ENCODE measurements at regions not wholly inside any gene's neighbourhood (a gene's known extent, or its start where the extent isn't known, plus 50 kb on each side); places are given as distances from the start of the nearest gene placed in this dataset.

DNA sequence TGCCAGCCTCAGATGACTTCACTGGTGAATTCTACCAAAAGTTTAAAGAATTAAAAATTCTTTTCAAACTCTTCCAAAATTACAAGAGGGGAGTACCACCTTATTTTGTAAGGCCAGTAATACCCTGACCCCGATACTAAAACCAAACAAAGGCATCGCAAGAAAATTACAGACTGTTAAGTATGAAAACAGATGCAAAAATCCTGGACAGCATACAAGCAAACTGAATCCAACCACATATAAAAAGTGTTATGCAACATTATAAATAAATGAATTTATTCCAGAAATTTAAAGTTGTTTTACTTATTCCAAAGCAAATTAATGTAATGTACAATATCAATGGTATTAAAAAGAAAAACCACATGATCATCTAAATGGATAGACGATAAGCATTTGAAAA is 873.6 kb upstream of the GJE1 start:
- H3K4me3 Mint-ChIP-seq (ENCODE audit: unreplicated experiment): no peak overlapping the region
- H3K27ac Mint-ChIP-seq (ENCODE audit: unreplicated experiment): no peak overlapping the region
- H3K9me3 Mint-ChIP-seq (ENCODE audit: unreplicated experiment): peaks cover 7% of the 10 kb centered on the region
- TF ChIP-seq, protein P1, sequence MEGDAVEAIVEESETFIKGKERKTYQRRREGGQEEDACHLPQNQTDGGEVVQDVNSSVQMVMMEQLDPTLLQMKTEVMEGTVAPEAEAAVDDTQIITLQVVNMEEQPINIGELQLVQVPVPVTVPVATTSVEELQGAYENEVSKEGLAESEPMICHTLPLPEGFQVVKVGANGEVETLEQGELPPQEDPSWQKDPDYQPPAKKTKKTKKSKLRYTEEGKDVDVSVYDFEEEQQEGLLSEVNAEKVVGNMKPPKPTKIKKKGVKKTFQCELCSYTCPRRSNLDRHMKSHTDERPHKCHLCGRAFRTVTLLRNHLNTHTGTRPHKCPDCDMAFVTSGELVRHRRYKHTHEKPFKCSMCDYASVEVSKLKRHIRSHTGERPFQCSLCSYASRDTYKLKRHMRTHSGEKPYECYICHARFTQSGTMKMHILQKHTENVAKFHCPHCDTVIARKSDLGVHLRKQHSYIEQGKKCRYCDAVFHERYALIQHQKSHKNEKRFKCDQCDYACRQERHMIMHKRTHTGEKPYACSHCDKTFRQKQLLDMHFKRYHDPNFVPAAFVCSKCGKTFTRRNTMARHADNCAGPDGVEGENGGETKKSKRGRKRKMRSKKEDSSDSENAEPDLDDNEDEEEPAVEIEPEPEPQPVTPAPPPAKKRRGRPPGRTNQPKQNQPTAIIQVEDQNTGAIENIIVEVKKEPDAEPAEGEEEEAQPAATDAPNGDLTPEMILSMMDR (IDR thresholded peaks at IDR 0.05): no peak
- no peaks in the 10 kb centered on the region for H3K36me3 Mint-ChIP-seq (ENCODE audit: unreplicated experiment)
- H3K27me3 Mint-ChIP-seq (ENCODE audit: unreplicated experiment): no peaks in the 10 kb centered on the region
- no peak for DNase-seq (ENCODE audit: extremely low spot score, unreplicated experiment)
- peaks cover 8% of the 10 kb centered on the region for H3K4me1 Mint-ChIP-seq (ENCODE audit: unreplicated experiment)

DNA sequence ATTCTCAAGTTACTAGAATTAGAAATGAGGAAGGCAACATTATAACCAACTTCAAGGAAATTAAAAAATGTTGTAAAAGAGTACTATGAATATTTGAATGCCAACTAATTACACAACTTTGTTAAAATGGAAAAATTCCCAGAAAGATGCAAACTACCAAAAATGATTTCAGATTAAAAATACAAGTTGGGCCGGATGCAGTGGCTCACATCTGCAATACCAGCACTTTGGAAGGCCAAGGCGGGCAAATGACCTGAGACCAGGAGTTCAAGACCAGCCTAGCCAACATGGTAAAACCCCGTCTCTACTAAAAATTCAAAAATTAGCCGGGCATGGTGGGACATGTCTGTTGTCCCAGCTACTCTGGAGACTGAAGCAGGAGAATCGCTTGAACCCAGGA is 874.2 kb upstream of the GJE1 start:
- no peak overlapping the region for H3K4me3 Mint-ChIP-seq (ENCODE audit: unreplicated experiment)
- no peaks in the 10 kb centered on the region for H3K27me3 Mint-ChIP-seq (ENCODE audit: unreplicated experiment)
- H3K4me1 Mint-ChIP-seq (ENCODE audit: unreplicated experiment): peaks cover 9% of the 10 kb centered on the region
- no peak overlapping the region for H3K27ac Mint-ChIP-seq (ENCODE audit: unreplicated experiment)
- TF ChIP-seq, protein P1 (IDR thresholded peaks at IDR 0.05): no peak
- peaks cover 7% of the 10 kb centered on the region for H3K9me3 Mint-ChIP-seq (ENCODE audit: unreplicated experiment)
- DNase-seq (ENCODE audit: extremely low spot score, unreplicated experiment): no peak
- no peaks in the 10 kb centered on the region for H3K36me3 Mint-ChIP-seq (ENCODE audit: unreplicated experiment)

DNA sequence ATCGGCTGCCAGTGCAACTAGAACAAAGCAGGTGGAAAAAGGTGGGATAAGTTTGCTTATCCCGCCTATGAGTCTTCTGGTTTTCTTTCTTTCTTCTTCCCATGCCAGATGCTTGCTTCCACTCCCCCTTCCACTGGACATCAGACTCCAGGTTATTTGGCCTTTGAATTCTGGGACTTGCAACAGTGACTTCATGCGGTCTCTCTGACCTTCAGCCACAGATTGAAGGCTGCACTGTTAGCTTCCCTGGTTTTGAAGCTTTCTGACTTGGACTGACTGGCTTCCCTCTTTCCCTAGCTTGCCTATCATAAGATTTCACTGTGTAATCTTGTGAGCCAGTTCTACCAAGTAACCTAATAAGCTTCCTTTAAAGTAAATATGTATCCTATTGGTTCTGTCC is 878.4 kb upstream of the GJE1 start:
- Mint-ChIP-seq H3K4me1 (ENCODE audit: unreplicated experiment) (peaks cover 19% of the 10 kb centered on the region), H3K4me3 (ENCODE audit: unreplicated experiment) (no peak overlapping the region), H3K36me3 (ENCODE audit: unreplicated experiment) (no peaks in the 10 kb centered on the region), H3K27ac (ENCODE audit: unreplicated experiment) (no peak overlapping the region), H3K9me3 (ENCODE audit: unreplicated experiment) (no peaks in the 10 kb centered on the region), H3K27me3 (ENCODE audit: unreplicated experiment) (no peaks in the 10 kb centered on the region)
- TF ChIP-seq, protein P1 (IDR thresholded peaks at IDR 0.05): no peak
- no peak for DNase-seq (ENCODE audit: extremely low spot score, unreplicated experiment)

DNA sequence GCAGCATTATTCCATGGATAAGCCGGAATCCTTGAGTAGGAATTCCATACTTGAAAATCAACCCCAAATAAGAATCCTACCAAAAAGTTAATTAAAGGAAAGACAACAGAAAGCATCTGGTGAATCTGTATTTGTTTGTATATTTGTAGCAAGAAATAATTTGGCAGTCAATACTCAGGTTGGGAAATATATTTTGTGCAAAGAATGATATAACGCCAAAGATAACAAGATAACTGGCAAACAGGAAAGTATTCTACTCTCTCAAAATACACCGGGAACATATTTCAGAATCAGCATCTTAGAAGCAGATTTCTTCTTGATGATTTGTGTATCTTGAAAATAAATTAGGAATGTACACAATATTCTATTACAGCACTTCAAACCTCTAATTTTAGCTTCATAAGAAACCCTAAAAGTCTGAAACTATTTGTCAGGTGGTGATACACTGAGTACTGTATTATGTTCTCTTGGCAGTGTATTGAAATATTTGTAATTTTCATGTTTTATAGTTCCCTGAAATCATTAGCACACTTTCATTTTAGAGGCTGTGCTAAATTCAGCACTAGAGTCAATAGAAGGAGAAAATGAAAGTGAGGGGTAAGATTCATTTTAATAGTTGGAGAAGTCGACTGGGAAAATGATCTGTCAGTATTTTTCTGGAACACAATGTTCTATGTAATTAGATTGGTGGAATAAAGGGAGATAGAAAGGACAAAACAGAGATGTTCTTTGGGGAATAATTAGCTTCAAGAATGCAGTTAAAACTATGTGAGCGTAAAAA is 879.7 kb upstream of the GJE1 start:
- peaks cover 24% of the 10 kb centered on the region for H3K4me1 Mint-ChIP-seq (ENCODE audit: unreplicated experiment)
- H3K9me3 Mint-ChIP-seq (ENCODE audit: unreplicated experiment): no peaks in the 10 kb centered on the region
- H3K36me3 Mint-ChIP-seq (ENCODE audit: unreplicated experiment): no peaks in the 10 kb centered on the region
- H3K27ac Mint-ChIP-seq (ENCODE audit: unreplicated experiment): peak overlapping the region; percentile 83
- TF ChIP-seq, protein P1 (IDR thresholded peaks at IDR 0.05): no peak
- H3K4me3 Mint-ChIP-seq (ENCODE audit: unreplicated experiment): peak overlapping the region; percentile 36
- no peak for DNase-seq (ENCODE audit: extremely low spot score, unreplicated experiment)
- no peaks in the 10 kb centered on the region for H3K27me3 Mint-ChIP-seq (ENCODE audit: unreplicated experiment)

DNA sequence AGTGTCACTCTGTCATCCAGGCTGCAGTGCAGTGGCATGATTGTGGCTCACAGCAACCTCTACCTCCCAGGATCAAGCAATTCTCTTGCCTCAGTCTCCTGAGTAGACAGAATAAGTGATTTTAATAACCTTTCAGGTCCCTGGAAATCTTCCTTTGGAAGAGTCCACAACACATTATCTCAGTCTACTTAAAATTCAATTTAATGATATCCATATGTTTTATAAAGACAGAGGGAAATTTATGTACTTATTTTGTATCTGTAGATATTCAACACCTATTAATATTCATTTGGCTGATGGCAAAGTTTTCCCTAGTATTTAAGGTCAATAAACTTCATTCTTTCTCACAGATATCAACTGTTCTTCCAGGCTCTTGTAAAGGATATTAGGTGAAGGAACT is 881.4 kb upstream of the GJE1 start:
- Mint-ChIP-seq H3K27me3 (ENCODE audit: unreplicated experiment) (no peaks in the 10 kb centered on the region), H3K36me3 (ENCODE audit: unreplicated experiment) (no peaks in the 10 kb centered on the region), H3K27ac (ENCODE audit: unreplicated experiment) (no peak overlapping the region), H3K9me3 (ENCODE audit: unreplicated experiment) (no peaks in the 10 kb centered on the region), H3K4me3 (ENCODE audit: unreplicated experiment) (no peak overlapping the region), H3K4me1 (ENCODE audit: unreplicated experiment) (peaks cover 24% of the 10 kb centered on the region)
- no peak for DNase-seq (ENCODE audit: extremely low spot score, unreplicated experiment)
- TF ChIP-seq, protein P1 (IDR thresholded peaks at IDR 0.05): no peak

Measured in osteocyte (in vitro differentiated cells).